Hematopoietic multipotent progenitor cell (in vitro differentiated cells): ENCODE measurements at regions not wholly inside any gene's neighbourhood (a gene's known extent, or its start where the extent isn't known, plus 50 kb on each side); places are given as distances from the start of the nearest gene placed in this dataset.
A peak's percentile ranks its signal among the peaks of the same experiment; 100 is the strongest.

Experiments used
- DNase-seq, 3 donors: peaks; one replicate each; pipeline ENCODE4 v3.0.0-alpha.2; 2011 to 2015; ENCODE audit warnings: low read depth in 2 of 3, low spot score in 2 of 3

GRCh38 chr11:127136438-127136837 is 135.9 kb upstream of the KIRREL3 start:
- DNase-seq, result no peak

GRCh38 chr11:127135256-127135655 is 134.7 kb upstream of the KIRREL3 start:
- no peak for DNase-seq

- no peak for DNase-seq
Measured at GRCh38 chr11:127133061-127133460, 132.5 kb upstream of the KIRREL3 start.

GRCh38 chr11:127130321-127130720 is 129.8 kb upstream of the KIRREL3 start:
- no peak for DNase-seq

- DNase-seq, result no peak
Measured at GRCh38 chr11:127126986-127127385, 126.4 kb upstream of the KIRREL3 start.

GRCh38 chr11:127119356-127119755 is 118.8 kb upstream of the KIRREL3 start:
- DNase-seq, result no peak

- no peak for DNase-seq
Measured at GRCh38 chr11:127118811-127119210, 118.2 kb upstream of the KIRREL3 start.

GRCh38 chr11:127117231-127117739 is 116.7 kb upstream of the KIRREL3 start:
- no peak for DNase-seq

- no peak for DNase-seq
Measured at GRCh38 chr11:127115844-127116243, 115.3 kb upstream of the KIRREL3 start.

GRCh38 chr11:127114035-127114434 is 113.5 kb upstream of the KIRREL3 start:
- no peak for DNase-seq

- peak in 1 of 3 donors; percentile 6 for DNase-seq
Measured at GRCh38 chr11:127110542-127110941, 110.0 kb upstream of the KIRREL3 start.

GRCh38 chr11:127109796-127110480 is 109.4 kb upstream of the KIRREL3 start:
- no peak for DNase-seq

- DNase-seq, result no peak
Measured at GRCh38 chr11:127108838-127109237, 108.3 kb upstream of the KIRREL3 start.

GRCh38 chr11:127106938-127107337 is 106.4 kb upstream of the KIRREL3 start:
- no peak for DNase-seq

GRCh38 chr11:127105593-127106541 is 105.3 kb upstream of the KIRREL3 start:
- DNase-seq, result no peak

- DNase-seq, result no peak
Measured at GRCh38 chr11:127103586-127104388, 103.2 kb upstream of the KIRREL3 start.

- no peak for DNase-seq
Measured at GRCh38 chr11:127098684-127099083, 98.1 kb upstream of the KIRREL3 start.

GRCh38 chr11:127080735-127081134 is 80.2 kb upstream of the KIRREL3 start:
- DNase-seq, result no peak

- no peak for DNase-seq
Measured at GRCh38 chr11:127075758-127076157, 75.2 kb upstream of the KIRREL3 start.

GRCh38 chr11:127074151-127074761 is 73.7 kb upstream of the KIRREL3 start:
- DNase-seq, result peak in 1 of 3 donors; percentile 3
